GOT3 (cell line): ENCODE measurements at regions not wholly inside any gene's neighbourhood (a gene's known extent, or its start where the extent isn't known, plus 50 kb on each side); places are given as distances from the start of the nearest gene placed in this dataset.
"Not testable (repeated sequence)": the region's sequence is repeated elsewhere in the genome, so short reads cannot be mapped to it uniquely, and the experiment has no call there.

Experiments used
- DNase-seq: peaks from one replicate; lab custom pipeline; 2025; ENCODE audit warnings: mixed read lengths; lab: John Stamatoyannopoulos, UW

DNA sequence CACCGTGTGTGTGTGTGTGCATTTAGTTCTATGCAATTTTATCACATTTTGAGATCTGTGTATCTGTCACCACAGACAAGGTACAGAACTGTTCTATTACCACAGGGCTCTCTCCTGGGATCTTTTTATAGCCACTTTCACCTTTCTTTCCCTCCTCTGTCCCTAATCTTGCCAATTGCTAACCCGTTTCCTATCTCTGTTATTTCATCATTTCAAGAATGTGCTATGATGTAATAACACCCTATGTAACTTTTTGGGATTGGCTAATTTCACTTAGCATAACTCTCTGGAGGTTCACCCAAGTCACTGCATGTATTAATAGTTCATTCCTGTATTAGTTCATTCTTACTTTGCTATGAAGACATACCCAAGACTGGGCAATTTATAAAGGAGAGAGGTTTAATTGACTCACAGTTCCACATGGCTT, 657.7 kb downstream of the QKI start:
- no peak for DNase-seq

DNA sequence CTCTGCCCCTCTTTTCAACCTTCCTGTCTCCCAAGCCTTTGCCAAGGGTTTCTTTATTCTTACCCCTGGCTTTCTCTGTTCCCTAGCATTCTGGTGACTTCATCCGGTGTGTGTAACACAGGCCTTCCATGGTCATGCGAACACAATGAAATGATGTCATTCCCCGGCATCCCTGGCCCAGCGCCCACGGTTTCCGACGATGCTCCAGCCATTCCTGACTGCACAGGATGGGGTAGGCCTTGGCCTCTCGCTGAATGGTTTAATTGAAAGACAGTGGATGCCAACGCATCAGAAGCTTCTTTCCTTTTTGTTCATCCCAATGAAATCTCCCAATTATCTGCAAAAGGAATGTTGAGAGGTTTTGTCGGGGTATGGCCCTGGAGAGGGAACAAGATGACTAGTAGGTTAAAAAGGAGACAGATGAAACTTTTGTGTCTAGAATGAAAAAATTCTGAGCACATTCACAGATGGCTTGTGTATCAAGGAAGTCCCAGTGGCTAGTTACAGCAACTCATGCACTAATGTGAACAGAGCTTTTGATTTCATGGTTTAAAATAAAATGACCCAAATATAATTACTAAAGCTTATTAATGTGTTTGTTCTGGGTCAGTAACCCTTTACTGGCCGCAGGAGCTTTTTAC, 655.0 kb downstream of the QKI start:
- DNase-seq, result no peak

DNA sequence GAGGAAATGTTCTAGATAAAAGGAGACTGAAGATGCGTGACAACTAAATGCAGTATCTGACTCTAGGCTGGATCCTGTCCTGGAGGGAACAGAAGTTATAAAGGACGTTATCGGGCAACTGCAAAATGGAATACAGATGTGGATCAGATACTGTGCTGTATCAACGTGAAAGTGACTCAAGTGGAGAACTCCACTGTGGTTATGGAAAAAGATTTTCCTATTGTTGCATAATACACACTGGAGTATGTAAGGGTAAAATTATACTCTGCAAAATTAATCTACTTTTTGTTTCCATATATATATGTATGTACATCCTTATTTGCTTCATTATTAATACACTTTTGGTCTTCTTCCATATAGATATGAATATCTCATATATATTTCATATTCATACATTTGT, 654.0 kb downstream of the QKI start:
- no peak for DNase-seq

DNA sequence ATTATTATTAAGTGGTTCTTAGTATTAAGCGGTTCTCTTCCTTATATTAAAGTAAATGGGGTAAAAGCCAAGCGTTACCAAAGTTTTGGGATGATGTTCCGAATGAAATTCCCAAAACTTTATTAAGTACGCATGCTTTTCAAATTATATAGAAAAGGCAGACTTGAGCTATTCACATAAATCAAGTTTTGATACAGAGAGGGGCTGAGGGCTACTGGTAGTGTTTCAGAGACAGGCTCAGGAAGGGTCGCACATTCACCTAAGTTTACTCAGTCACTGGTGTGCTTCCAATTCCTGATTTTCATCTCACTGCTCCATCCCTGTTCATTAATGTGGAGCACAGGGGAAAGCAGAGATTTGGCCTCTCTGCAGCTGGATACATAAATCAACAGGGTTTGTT, 652.2 kb downstream of the QKI start:
- DNase-seq, result no peak

DNA sequence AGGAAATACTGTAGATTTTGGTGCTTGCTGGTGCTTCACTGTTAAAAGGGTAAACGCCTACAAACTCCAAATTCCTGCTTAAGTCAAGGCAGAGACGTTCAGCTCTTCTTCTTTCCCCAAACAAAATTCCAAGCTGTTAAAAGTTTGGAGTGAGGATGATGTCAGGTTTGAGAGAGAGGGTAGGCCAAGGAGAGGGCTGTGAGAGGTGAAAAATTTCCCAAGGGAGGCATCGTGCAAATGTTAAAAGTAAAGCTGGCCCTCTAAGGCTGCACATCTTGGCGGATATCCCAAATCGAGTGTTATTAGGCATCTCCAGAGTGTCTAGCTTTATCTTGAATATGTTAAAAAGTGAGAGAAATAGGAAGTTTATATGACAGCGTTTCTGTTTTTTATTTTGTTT, 651.8 kb downstream of the QKI start:
- DNase-seq, result no peak

DNA sequence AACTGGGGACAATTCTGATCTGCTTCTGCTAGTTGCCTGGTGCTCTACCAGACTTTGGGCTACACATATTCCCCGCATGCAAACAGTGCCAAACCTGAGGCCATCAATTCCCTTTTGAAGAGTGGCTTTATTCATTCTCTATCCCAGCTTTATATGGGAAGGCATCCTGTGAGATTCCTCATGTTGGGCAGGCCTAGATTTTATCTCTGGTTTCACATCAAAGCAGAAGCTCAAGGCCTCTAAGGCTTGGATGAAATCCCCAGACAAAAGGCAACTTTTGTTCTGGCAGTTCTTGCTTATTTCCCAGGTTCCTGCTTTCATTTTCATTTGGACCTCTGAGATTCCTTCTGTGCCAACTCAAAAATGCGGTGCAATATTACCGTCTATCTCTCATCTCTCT, 648.8 kb downstream of the QKI start:
- DNase-seq, result no peak

DNA sequence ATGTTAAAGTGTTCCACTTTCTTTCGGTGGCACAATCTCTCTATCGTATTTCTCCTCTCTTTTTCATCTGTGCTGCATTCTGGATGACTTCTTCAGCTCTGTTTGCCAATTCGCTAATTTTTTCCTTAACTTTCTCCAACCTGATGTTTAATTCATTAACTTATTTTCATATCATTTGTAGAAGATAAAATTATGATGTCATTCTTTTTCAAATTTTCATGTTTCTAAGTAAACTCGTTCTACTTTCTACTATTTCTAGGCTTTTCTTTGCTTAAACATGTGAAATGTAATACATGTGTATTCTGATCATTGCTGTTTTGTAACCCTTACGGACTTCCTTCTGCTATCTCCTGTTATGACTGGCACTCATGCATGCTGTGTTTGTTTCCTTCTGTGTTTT, 648.4 kb downstream of the QKI start:
- DNase-seq, result no peak

DNA sequence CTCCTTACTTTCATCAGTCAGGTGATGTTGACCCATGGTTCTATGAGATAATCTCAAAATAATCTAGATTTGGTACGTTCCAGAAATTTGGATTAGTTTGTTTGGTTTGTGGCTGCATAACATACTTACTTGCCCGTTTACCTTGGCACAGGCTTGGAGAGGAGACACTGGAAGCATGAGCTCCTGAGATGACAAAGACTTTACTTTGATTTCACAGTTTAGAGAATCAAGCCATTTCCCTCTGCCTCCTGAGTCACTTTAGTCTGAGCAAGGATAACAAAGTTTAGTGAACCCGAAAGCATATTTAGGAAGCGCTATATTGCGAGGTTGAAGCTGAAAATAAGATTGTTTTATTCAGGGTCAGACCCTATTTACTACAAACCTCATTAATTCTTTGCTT, 643.4 kb downstream of the QKI start:
- no peak for DNase-seq

DNA sequence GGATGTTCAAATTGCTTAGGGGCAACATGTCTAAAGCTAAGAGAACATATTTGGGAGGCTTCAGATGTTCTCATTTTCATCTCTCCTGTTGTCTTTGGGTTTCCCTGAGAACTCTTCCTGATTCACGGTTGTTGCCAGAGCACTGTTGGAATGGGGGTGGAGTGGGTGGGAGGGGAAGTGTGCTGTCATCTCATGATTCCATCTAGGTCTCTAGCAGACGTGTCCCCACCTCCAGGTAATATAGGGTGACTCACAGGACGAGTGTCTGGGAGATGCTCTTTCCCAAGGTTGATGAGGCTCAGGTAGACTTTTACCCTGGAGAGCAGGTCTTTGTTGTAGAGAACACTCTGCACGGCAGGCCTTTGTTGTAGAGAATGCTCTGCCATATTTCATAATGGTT, 636.9 kb downstream of the QKI start:
- DNase-seq, result no peak

DNA sequence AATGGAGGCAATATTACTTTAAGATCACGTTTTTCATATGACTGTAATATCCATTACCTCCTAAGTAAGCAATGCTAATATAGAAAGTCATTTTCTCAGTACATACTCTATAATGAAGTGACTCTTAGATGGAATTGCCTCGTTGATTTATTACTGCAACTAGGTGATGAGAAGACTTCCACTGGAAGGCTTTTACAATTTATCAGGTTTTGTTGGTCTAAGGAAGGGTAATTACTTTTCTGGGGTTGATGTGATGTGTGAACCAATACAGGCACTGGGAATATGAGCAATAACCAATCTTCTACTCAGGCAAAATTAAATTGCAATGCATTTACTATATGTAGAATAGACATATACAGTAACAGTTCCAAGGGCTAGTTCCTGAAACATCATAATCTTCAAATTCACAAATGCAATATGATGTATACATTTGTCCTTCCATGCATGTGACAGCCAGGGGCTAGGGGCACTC, 635.0 kb downstream of the QKI start:
- no peak for DNase-seq

DNA sequence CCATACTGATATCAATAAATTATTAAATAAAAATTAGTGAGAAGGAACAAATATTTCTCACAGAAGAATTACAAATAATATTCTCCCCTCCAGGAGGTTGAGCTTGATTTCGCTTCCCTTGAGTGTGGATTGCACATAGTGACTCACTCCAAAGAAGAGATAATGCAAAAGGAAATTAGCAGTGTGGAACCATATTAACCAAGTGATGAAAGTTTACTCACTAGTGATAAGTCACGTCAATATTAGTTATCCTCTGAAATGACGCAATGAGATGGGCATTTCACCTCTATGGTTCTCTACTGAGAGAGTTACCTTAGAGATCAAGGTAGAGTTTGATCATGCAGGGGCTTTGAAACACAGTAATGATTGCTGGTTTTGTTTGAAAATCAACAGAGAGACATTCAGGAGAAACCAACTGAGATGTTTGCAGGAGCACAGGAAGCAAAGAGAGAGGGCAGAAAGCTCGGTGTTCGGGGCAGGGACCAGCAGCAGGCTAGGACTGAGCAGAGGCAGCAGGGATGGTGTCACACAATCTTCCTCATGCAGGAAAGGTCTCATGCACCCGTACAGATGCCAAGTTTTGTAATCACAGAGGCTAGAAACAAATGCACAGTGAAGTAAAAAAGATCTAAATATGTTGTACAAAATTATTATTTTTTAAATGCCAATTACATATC, 634.5 kb downstream of the QKI start:
- DNase-seq, result no peak

DNA sequence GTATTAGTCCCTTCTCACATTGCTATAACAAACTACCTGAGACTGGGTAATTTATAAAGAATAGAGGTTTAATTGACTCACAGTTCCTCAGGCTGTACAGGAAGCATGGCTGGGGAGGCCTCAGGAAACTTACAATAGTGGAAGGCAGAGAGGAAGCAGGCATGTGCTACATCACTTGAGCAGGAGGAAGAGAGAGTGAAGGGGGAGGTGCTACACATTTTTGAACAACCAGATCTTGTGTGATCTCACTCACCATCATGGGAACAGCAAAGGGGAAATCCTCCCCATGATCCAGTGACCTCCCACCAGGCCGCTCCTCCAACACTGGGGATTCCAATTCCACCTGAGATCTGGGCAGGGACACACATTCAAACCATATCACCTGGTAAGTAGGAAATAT, 630.6 kb downstream of the QKI start:
- DNase-seq, result no peak

DNA sequence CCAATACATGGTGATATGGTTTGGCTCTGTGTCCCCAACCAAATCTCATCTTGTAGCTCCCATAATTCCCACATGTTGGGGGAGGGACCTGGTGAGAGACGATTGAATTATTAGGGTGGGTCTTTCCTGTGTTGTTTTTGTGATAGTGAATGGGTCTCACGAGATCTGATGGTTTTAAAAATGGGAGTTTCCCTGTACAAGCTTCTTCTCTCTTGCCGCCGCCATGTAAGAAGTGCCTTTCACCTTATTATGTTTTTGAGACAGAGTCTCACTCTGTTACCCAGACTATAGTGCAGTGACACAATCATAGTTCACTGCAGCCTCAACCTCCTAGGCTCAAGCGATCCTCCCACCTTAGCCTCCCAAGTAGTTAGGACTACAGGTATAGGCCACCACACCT, 629.1 kb downstream of the QKI start:
- DNase-seq, result not testable (repeated sequence)

DNA sequence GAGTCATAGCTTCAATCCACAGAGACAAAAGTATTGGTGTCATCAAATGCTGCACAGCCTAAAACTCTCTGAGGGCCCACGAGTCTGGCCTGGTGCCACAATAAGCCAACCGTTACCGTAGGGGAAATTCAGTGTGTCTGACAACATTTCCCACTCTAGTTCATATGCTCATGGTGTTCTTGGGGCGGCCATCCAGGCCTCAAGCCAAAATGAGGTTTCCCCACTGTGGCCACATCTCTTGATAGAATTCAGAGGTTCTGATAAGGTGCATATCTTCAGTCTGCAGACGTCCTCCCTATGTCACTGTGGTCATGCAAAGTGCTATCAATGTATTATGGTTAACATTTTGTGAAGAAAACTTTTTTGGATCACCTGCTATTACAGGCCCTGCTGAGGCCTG, 627.7 kb downstream of the QKI start:
- no peak for DNase-seq

DNA sequence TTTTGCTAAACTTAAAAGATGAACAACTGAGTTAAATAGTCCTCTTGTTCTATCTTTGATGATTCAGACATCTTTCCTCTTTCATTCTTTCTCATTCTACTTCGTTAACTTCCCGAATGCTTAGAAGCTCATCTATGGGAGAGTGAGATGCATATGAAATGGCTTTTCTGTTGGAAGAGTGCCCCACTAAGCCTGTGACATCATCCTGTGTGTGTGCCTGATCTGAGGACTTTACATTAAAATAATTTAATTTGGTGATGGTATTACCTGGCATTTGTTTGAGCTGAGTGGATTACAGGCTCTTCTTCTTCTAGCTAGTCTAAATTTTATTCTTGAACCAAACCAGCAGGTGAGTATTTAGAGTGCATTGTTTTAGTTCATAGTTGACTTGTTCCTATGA, 626.5 kb downstream of the QKI start:
- DNase-seq, result no peak

DNA sequence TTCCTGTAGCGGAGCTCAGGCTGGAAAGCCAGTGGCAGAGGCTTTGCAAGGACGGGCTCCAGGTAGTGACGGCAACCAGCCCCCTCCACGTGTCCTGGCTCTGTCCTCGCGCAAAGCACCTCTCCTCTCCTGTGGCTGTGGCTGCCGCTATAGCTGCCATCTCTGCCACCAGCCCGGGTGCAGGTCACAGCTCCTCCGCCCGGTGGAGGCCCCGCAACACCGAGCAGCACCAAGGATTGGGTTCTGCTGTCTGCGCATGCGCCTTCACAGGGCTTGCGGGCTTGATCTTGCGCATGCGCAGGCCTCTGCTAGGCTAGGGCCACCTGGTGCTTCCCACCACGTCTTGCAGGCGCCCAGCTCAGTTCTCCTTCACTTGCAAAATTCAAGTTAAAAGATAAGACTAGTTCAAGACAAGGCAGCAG, 625.4 kb downstream of the QKI start:
- DNase-seq, result no peak

DNA sequence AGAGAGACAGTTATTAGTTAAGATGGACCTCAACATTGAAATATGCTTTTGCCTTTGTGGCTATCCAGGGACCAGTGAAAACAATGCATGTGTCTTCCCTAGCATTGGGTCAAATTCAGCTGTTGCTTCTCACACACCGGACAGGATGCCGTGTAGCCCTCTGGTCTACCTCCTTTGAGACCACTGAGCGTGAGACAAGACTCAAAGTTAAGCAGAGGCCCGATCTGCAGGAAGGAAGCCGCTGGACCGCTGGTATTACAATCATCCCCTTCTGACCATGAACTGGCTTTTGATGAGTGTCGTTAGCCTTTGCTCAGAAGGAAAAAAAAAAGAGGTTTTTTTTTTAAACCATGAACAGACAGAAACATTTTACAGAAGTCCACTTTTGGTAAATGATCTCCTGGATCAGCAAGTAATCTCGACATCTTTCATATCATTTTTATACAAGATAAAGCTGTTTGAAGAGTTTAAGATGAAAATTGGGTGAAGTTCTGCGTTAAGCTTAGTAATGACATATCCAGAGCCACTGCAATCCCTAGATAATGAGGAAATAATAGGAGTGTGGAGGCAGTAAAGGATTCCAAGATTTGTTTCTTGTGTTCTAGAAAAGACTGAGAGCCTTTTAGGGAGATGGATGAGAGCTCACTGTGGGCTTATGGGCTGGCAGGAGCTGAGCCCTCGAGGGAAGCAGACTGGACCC, 622.8 kb downstream of the QKI start:
- no peak for DNase-seq

DNA sequence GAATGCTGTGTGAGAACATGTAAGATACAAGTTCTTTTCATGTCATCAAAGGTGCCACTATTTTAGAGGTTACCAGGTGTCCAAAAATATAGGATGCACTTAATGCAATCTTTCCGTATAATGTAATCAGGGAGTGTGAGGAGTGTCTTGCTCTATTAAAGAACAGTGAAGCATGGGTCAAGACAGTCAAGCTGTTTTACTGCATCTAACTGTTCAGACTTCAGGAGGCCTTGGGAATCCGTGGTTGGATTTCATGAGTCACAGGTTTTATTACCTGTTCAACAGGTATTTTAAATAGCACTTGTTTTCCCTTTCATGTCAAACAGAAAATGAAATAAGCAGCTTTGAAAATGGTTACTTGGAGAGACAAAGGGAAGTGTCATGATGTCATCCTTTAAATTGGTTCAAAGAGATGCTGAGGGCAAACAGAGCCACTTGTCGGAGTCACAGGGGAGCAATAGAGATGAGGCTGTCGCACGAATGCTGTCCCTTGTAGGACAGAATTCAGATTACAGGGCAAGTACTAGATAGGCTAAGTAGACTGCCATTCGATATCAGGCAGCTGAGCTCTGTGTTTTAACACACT, 621.5 kb downstream of the QKI start:
- no peak for DNase-seq

DNA sequence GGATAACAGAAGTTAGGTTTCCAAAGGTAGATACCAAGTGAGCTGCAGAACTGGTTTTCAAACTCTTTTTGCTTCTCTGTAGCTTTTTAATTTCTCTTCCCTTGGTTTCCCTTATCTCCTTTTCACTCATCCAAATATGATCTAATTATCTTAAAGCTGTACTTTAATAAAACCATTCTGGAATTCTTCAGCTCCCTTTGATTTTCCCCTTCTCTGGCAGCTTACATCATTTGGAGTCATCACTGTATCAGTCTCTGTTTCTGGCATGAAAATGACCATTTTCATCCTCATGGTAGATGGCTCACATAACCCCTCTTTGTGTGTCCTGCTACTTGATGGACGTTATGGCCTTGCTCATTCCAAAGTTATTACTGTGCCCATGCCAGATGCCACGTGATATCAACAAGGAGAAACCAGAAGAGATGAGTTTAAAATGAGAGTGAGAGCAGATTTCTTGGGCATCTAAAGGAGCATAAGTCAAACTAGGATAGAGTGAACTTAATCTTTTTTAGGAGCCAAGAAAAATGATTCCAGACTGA, 620.2 kb downstream of the QKI start:
- DNase-seq, result no peak

DNA sequence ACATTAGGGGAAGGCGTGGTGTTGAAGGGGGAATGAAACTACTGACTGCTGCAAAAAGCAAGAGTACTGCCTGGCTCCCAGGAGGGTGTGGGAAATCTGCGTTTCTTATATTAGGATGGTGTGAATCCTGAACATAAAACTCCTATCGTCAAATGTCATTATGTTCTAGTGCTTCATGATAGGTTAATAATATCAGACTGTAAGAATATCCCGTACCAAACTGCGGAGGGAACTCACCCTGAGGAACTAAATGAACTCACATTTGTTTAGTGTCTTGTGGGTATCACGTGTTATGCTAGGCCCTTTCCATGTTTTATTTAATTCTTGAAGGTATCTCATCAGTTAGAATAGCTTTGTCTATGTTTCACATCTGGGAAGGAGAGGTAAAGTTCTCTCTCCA, 610.7 kb downstream of the QKI start:
- DNase-seq, result no peak

DNA sequence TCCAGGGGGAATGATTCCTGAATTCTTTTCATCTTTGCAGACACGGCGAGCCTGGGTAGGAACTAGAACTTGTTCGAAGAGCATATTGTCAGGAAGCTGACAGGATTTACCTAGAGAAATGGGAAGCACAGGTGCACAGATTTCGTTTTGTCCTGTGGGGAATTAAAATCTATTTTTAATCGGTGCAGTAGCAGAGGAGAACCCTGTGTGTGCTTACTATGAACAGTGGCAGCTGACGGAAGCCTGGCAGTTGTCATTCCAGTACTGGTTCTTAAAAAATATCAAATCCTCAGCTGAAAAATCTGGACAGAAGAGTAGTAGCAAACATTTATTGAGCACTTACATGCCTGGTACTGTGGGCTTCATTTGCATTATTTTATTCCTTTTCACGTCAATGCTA, 609.0 kb downstream of the QKI start:
- DNase-seq, result no peak

DNA sequence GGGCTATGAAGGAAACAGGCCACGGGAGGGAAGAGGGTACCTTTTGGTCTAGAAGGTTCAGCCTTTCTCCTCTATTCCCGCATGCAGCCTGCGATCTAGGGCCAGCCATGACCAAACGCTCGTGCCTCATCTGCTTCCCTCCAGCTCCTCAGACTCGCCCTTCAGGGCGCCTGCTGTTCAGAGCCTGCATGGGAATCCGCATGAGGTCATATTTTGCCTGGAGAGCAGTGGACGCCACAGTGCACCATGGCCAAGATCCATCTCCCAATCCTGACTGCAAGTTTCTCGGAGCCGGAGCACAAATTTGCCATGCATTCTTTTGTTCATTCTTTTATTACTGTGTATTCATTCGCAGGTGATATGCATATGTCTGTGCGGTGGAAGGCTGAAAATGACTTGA, 608.1 kb downstream of the QKI start:
- no peak for DNase-seq
